C4-2B (cell line): ENCODE measurements at regions not wholly inside any gene's neighbourhood (a gene's known extent, or its start where the extent isn't known, plus 50 kb on each side); places are given as distances from the start of the nearest gene placed in this dataset.

Source experiments
- H3K27ac ChIP-seq: fragments of 450-650 bp; 2 replicates; pipeline ENCODE4 v1.5.1; 2017
- ZFX ChIP-seq: fragments of 450-650 bp; IDR thresholded peaks from 2 replicates; pipeline ENCODE4 v1.6.1; 2017
- TF ChIP-seq, protein P1 (sequence below): fragments of 450-650 bp; conservative IDR thresholded peaks from 2 replicates; pipeline ENCODE4 v1.5.1; 2017; ENCODE audit warnings: mild to moderate bottlenecking

DNA sequence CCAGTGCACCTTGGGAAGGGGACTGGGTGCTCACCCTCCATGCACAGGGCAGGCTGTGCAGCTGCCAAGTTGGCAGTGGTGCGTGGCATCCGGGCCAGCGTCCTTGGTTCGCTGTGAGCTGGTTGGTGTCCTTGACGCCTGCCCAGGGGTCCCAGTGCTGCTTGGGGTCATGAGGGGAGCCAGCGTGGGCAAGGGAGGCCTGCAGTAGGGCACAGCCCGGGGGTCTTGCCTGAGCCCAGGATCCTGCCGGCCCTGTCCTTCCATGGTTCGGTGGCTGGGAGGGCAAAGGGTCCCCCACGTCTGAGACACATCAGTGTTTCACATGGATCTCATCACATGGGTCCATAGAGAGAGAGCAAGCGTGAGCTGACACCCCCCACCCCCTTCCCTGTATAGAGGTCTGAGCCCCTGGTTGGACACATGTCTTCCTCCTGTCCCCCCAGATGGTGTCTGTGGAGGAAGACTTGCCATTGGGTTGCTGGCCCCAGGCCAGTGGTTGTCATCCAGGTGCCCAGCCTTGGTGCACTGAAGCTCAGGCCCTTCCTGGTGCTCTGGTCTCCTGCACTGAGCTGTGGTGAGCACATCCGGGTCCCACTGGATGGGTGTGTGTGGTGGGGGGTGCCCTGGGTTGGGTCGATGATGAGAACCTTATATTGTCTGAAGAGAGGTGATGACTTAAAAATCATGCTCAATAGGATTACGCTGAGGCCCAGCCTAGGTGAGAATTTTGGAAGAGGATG, 232.3 kb downstream of the SNRPN start:
- H3K27ac ChIP-seq = no peak overlapping the region
- TF ChIP-seq ZFX = no peak
- TF ChIP-seq, protein P1, sequence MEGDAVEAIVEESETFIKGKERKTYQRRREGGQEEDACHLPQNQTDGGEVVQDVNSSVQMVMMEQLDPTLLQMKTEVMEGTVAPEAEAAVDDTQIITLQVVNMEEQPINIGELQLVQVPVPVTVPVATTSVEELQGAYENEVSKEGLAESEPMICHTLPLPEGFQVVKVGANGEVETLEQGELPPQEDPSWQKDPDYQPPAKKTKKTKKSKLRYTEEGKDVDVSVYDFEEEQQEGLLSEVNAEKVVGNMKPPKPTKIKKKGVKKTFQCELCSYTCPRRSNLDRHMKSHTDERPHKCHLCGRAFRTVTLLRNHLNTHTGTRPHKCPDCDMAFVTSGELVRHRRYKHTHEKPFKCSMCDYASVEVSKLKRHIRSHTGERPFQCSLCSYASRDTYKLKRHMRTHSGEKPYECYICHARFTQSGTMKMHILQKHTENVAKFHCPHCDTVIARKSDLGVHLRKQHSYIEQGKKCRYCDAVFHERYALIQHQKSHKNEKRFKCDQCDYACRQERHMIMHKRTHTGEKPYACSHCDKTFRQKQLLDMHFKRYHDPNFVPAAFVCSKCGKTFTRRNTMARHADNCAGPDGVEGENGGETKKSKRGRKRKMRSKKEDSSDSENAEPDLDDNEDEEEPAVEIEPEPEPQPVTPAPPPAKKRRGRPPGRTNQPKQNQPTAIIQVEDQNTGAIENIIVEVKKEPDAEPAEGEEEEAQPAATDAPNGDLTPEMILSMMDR = no peak

DNA sequence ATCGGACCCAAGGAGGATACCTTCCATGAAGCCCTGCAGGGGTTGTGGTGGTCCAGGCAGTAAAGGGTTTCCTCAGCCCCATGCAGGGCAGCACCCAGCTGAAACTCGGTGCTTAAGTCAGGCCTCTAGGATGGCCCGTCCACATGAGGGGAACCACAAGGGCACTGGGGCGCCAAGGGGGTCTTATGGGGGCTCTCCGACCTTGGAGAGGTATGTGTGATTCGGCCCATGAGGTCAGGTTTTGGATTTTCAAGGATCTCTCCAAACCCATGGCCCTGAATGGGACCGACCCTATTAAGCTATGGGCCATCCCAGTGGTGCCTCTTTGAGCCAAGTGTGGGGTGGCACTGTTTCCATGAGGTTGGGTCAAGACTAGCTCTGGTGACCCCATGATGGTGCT, 233.3 kb downstream of the SNRPN start:
- TF ChIP-seq, protein P1 = no peak
- TF ChIP-seq ZFX = no peak

DNA sequence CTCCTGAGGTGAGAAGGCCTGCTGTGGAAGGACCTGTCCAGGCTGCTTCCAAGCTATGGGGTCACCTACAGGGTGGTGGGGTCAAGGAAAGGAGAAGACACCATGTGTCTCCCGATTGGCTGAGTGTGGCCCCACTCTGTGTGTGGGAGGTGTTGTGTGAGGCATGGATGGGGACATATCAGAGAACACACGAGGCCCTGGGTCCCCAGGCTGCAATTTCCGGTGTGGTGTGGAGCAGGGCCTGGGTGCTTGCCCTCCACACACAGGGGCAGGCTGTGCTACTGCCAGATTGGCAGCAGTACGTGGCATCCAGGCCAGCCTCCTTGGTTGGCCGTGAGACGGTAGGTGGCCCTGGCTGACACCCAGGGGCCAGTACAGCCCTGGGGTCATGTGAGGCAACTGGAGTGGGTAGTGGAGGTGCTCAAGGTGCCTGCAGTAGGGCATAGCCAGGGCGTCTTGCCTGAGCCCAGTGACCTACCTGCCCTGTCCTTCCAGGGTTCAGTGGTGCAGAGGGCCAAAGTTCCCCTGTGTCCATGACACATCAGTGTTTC, 233.8 kb downstream of the SNRPN start:
- no peak for TF ChIP-seq ZFX
- TF ChIP-seq, protein P1 = no peak

More for the DNA sequence above, 233.3 kb downstream of the SNRPN start:
- H3K27ac ChIP-seq = no peak overlapping the region

DNA sequence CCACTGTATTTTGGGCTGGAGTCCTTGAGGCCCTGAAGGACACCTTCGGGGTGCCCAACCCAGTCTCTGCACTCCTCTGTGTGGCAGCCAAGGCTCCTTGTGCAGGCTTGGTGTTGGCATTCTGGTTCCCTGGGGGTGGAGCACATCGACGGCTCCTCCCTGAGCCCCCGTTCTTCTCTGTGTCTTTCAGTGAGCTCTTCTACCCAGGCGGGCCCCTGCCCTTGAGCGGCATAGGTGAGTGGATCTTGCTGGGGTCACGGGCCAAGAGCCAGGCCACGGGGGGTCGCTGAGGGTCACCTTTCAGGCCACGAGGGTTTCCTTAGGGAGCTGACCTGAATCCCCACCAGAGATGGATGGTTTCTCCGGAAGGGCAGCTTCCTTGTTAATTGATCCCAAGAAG, 234.8 kb downstream of the SNRPN start:
- TF ChIP-seq, protein P1 = no peak
- TF ChIP-seq ZFX = no peak
- no peak overlapping the region for H3K27ac ChIP-seq

More for the DNA sequence above, 233.8 kb downstream of the SNRPN start:
- no peak overlapping the region for H3K27ac ChIP-seq

DNA sequence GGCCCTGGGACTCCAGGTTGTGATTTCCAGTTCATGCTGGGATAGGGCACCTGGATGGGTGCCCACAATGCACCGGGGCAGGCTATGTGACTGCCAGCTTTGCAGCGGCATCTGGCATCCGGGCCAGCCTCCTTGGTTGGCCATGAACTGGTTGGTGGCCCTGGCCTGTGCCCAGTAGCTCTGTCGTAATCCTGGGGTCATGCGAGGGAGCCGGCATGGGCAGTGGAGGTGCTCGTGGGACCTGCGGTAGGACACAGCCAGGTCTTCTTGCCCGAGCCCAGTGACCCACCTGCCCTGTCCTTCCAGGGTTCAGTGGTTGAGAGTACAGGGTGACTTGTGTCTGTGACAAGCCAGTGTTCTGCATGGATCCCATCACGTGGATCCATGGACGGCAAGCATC, 237.9 kb downstream of the SNRPN start:
- TF ChIP-seq ZFX = no peak
- TF ChIP-seq, protein P1 = no peak

DNA sequence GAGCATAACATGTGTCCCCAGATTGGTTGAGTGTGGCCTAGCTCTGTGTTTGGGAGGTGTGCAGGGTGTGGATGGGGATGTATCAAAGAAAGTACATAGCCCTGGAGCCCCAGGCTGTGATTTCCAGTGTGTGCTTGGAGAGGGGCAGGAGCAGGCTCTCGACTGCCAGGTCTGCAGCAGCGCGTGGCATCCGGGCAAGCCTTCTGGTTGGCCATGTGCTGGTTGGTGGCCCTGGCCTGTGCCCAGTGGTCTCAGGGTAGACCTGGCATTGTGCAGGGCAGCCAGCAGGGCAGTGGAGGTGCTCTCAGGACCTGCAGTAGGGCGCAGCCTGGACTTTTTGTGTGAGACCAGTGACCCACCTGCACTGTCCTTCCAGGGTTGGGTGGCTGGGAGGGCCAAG, 231.5 kb downstream of the UBE3A start:
- H3K27ac ChIP-seq = no peak overlapping the region
- TF ChIP-seq ZFX = no peak
- TF ChIP-seq, protein P1 = no peak

More for the DNA sequence above, 237.9 kb downstream of the SNRPN start:
- no peak overlapping the region for H3K27ac ChIP-seq

DNA sequence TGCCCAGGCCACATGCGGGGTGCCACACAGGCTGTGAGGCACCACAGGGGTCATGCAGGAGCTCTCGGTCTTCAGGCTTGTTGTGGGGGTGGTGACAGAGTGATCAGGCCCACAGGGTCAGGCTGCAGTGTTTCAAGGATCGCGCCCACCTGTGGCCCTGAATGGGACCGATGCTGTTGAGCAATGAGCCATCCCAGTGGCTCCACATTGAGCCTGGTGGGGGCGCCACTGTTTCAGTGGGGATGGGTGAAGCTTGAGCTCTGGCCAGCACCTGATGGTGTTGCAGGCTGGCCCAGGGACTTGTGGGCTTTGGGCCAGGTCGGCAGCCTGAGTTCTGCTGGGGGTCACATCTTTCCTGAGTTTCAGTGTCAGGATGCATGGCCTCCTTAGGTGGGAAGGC, 230.1 kb downstream of the UBE3A start:
- TF ChIP-seq ZFX = no peak
- TF ChIP-seq, protein P1 = no peak
- no peak overlapping the region for H3K27ac ChIP-seq
